NCI-H1105 (cell line): ENCODE measurements at regions not wholly inside any gene's neighbourhood (a gene's known extent, or its start where the extent isn't known, plus 50 kb on each side); places are given as distances from the start of the nearest gene placed in this dataset.

ENCODE experiments used
- DNase-seq: peaks from one replicate; lab custom pipeline; 2025; lab: John Stamatoyannopoulos, UW

- DNase-seq = no peak
Measured at GRCh38 chr12:18970603-18971002, 158.9 kb upstream of the PLEKHA5 start.

- no peak for DNase-seq
Measured at GRCh38 chr12:18971932-18972331, 157.6 kb upstream of the PLEKHA5 start.

- DNase-seq = no peak
Measured at GRCh38 chr12:18975933-18976332, 153.6 kb upstream of the PLEKHA5 start.

GRCh38 chr12:18979401-18980126 is 150.0 kb upstream of the PLEKHA5 start:
- no peak for DNase-seq

GRCh38 chr12:18981732-18982131 is 147.8 kb upstream of the PLEKHA5 start:
- DNase-seq = no peak

- DNase-seq = no peak
Measured at GRCh38 chr12:18982226-18982949, 147.1 kb upstream of the PLEKHA5 start.

- no peak for DNase-seq
Measured at GRCh38 chr12:18983854-18984253, 145.7 kb upstream of the PLEKHA5 start.

- DNase-seq = no peak
Measured at GRCh38 chr12:18990856-18991255, 138.7 kb upstream of the PLEKHA5 start.

GRCh38 chr12:18992336-18992735 is 137.2 kb upstream of the PLEKHA5 start:
- DNase-seq = peak; percentile 90

GRCh38 chr12:18998343-18999261 is 130.9 kb upstream of the PLEKHA5 start:
- DNase-seq = no peak

GRCh38 chr12:19000836-19001235 is 128.7 kb upstream of the PLEKHA5 start:
- DNase-seq = no peak

- no peak for DNase-seq
Measured at GRCh38 chr12:19002216-19002615, 127.3 kb upstream of the PLEKHA5 start.

- no peak for DNase-seq
Measured at GRCh38 chr12:19003141-19003540, 126.4 kb upstream of the PLEKHA5 start.

- DNase-seq = no peak
Measured at GRCh38 chr12:19003987-19004619, 125.4 kb upstream of the PLEKHA5 start.

- DNase-seq = no peak
Measured at GRCh38 chr12:19005257-19005801, 124.2 kb upstream of the PLEKHA5 start.

- no peak for DNase-seq
Measured at GRCh38 chr12:19006626-19007137, 122.9 kb upstream of the PLEKHA5 start.

- DNase-seq = no peak
Measured at GRCh38 chr12:19008102-19008501, 121.4 kb upstream of the PLEKHA5 start.

GRCh38 chr12:19010087-19010486 is 119.4 kb upstream of the PLEKHA5 start:
- no peak for DNase-seq

- DNase-seq = no peak
Measured at GRCh38 chr12:19010726-19011125, 118.8 kb upstream of the PLEKHA5 start.

- no peak for DNase-seq
Measured at GRCh38 chr12:19012965-19013364, 116.6 kb upstream of the PLEKHA5 start.

- no peak for DNase-seq
Measured at GRCh38 chr12:19014240-19014639, 115.3 kb upstream of the PLEKHA5 start.

- DNase-seq = no peak
Measured at GRCh38 chr12:19015285-19015684, 114.2 kb upstream of the PLEKHA5 start.
